ENCODE measurements at regions not wholly inside any gene's neighbourhood (a gene's known extent, or its start where the extent isn't known, plus 50 kb on each side); places are given as distances from the start of the nearest gene placed in this dataset.

GRCh38 chr5:8870959-8871355, 674.9 kb downstream of the SEMA5A start:
- in situ Hi-C loops (cut with MboI), result no loop called here
- no peak for ATAC-seq
- no peak for FAIRE-seq

GRCh38 chr5:8871446-8871845, 674.4 kb downstream of the SEMA5A start:
- ChIA-PET CTCF (no interaction called here), POLR2A (no interaction called here), RAD21 (ENCODE audit: unreplicated experiment) (no interaction called here), SMC1A (ENCODE audit: uncharacterized antibody, unreplicated experiment) (interaction anchor here (0.9 kb wide), 1 partner anchor 8 kb away, joined by 5 read pairs; no protein-coding TSS in a partner anchor)
- in situ Hi-C loops (cut with MboI) (no loop called here), intact Hi-C loops (cut with micrococcal nuclease; ENCODE audit: unreplicated experiment) (no loop called here)
- H3K4me3 ChIP-seq, result no peak overlapping the region
- FAIRE-seq, result no peak
- no peak for ATAC-seq
- H3K79me2 ChIP-seq (ENCODE audit: control insufficient read depth, insufficient read depth, low read length), result no peaks in the 10 kb centered on the region
- no peak overlapping the region for H3K27ac ChIP-seq (ENCODE audit: control insufficient read depth, insufficient read depth)
- BruUV-seq (replicated peaks), result no TSS peak
- H3K4me1 ChIP-seq (ENCODE audit: control insufficient read depth, insufficient read depth, low read length), result no peaks in the 10 kb centered on the region
- H3K9me3 ChIP-seq (replicated peaks; ENCODE audit: control insufficient read depth, insufficient read depth, low read length), result no peaks in the 10 kb centered on the region
- TF ChIP-seq HDAC6 (IDR thresholded peaks at IDR 0.05; ENCODE audit: unreplicated experiment), result no peak
- TF ChIP-seq ZSCAN29 (IDR thresholded peaks at IDR 0.05), result no peak
- TF ChIP-seq MYB (IDR thresholded peaks at IDR 0.05; ENCODE audit: borderline replicate concordance, low read depth, low read length), result no peak
- TF ChIP-seq IKZF1 (conservative IDR thresholded peaks at IDR 0.05), result no peak
- TF ChIP-seq EGR1 (IDR thresholded peaks at IDR 0.05; ENCODE audit: borderline replicate concordance in 1 of 2, low read depth in 2 of 2, low read length in 2 of 2), result no peak
- no peak for TF ChIP-seq NBN (IDR thresholded peaks at IDR 0.05)
- no peak overlapping the region for H3K9ac ChIP-seq (ENCODE audit: control insufficient read depth, insufficient read depth, low read length)
- no peak overlapping the region for H2AFZ ChIP-seq (ENCODE audit: control insufficient read depth, low read depth, low read length)
- no peak for DNase-seq (ENCODE audit: low read depth, low spot score)
- no peaks in the 10 kb centered on the region for H4K20me1 ChIP-seq (ENCODE audit: control insufficient read depth, insufficient read depth)
- WGBS (ENCODE audit: insufficient coverage, insufficient replicate concordance, low lambda C conversion rate, missing lambda C conversion rate), result 4% methylated on average over 2 of the region's 2 CpGs
- H3K36me3 ChIP-seq (ENCODE audit: control insufficient read depth in 2 of 2, insufficient read depth in 2 of 2, low read length in 1 of 2), result no peaks in the 10 kb centered on the region
- H3K4me2 ChIP-seq (ENCODE audit: control insufficient read depth, insufficient read depth), result no peak overlapping the region
- no peaks in the 10 kb centered on the region for H3K27me3 ChIP-seq (replicated peaks in 1 of 2; ENCODE audit: control insufficient read depth in 2 of 2, insufficient read depth in 2 of 2, low read length in 1 of 2)

More at GRCh38 chr5:8870959-8871355, 674.9 kb downstream of the SEMA5A start:
- WGBS (ENCODE audit: insufficient coverage, insufficient replicate concordance, low lambda C conversion rate, missing lambda C conversion rate), result 41% methylated on average over 7 of the region's 7 CpGs
- Histone ChIP-seq H3K27ac (ENCODE audit: control insufficient read depth, insufficient read depth) (no peak overlapping the region), H3K4me3 (no peak overlapping the region), H3K4me1 (ENCODE audit: control insufficient read depth, insufficient read depth, low read length) (no peaks in the 10 kb centered on the region), H3K9ac (ENCODE audit: control insufficient read depth, insufficient read depth, low read length) (no peak overlapping the region), H3K4me2 (ENCODE audit: control insufficient read depth, insufficient read depth) (no peak overlapping the region), H3K79me2 (ENCODE audit: control insufficient read depth, insufficient read depth, low read length) (no peaks in the 10 kb centered on the region), H3K9me3 (replicated peaks; ENCODE audit: control insufficient read depth, insufficient read depth, low read length) (no peaks in the 10 kb centered on the region), H3K36me3 (ENCODE audit: control insufficient read depth in 2 of 2, insufficient read depth in 2 of 2, low read length in 1 of 2) (no peaks in the 10 kb centered on the region), H4K20me1 (ENCODE audit: control insufficient read depth, insufficient read depth) (no peaks in the 10 kb centered on the region), H3K27me3 (replicated peaks in 1 of 2; ENCODE audit: control insufficient read depth in 2 of 2, insufficient read depth in 2 of 2, low read length in 1 of 2) (no peaks in the 10 kb centered on the region), H2AFZ (ENCODE audit: control insufficient read depth, low read depth, low read length) (no peak overlapping the region)
- SMC1A ChIA-PET (ENCODE audit: uncharacterized antibody, unreplicated experiment), result no interaction called here
- TF ChIP-seq HDAC2 (IDR thresholded peaks at IDR 0.05) (no peak), CEBPB (IDR thresholded peaks at IDR 0.05; ENCODE audit: borderline replicate concordance in 1 of 2, low read depth in 2 of 2, low read length in 2 of 2) (no peak), JUNB (IDR thresholded peaks at IDR 0.05) (no peak)
- CTCF ChIA-PET, result no interaction called here
- intact Hi-C loops (cut with micrococcal nuclease; ENCODE audit: unreplicated experiment), result no loop called here
- no peak for DNase-seq (ENCODE audit: low read depth, low spot score)
- RAD21 ChIA-PET (ENCODE audit: unreplicated experiment), result no interaction called here
- no TSS peak for BruUV-seq (replicated peaks)
- POLR2A ChIA-PET, result interaction anchor here (0.6 kb wide), 1 partner anchor 191 kb away, joined by 3 read pairs; no protein-coding TSS in a partner anchor

All from GM12878 (cell line).